Coronary artery (tissue), 2 donors: ENCODE measurements at regions not wholly inside any gene's neighbourhood (a gene's known extent, or its start where the extent isn't known, plus 50 kb on each side); places are given as distances from the start of the nearest gene placed in this dataset.

ENCODE experiments used
- DNase-seq: peaks from one replicate; pipeline ENCODE4 v3.0.0-alpha.2; 2017; ENCODE audit warnings: low spot score
- H3K27ac ChIP-seq, 2 donors: fragments of 200-600 bp; sonication (generic); one replicate each; pipeline ENCODE4 v1.5.1; 2016 to 2019
- H3K4me3 ChIP-seq: fragments of 200-600 bp; sonication (generic); 2 replicates; pipeline ENCODE4 v1.5.1; 2016; ENCODE audit warnings: mild to moderate bottlenecking, moderate library complexity
- TF ChIP-seq, protein P1 (sequence below): fragments of 200-600 bp; sonication (generic); IDR thresholded peaks from one replicate; pipeline ENCODE4 v1.5.1; 2019; ENCODE audit warnings: antibody characterized with exemption

DNA sequence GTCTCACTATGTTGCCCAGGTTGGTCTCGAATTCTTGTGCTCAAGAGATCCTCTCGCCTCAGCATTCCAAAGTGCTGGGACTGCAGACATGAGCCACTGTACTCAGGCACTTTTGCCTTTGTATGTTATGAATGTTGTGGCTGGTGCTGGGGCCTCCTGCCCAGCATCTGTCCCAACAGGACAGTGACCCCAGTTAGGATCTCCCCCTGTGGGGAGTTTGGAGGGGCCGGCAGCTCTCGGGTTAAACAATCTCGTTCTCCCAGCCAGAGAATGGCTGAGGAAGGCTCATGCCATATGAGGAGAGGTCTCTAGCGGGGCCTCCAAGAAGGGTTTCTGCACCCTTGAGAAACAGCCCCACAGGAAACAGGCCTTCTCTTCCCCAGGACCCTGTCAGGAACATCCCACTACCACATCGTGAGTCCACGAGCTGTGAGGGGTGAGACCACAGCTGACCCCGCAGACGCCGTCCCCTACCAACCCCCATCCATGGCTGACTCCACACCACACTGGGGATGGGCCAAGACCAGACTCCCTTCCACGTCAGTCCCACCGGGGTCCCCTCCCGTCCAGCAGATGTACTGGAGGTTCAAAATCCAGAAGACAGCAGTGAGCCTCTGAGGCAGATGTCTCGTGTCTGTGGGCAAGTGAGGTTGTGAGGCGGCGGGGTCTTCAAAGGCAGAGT, 54.1 kb downstream of the SHANK2 start:
- Histone ChIP-seq H3K27ac (no peak overlapping the region), H3K4me3 (no peak overlapping the region)
- TF ChIP-seq, protein P1, sequence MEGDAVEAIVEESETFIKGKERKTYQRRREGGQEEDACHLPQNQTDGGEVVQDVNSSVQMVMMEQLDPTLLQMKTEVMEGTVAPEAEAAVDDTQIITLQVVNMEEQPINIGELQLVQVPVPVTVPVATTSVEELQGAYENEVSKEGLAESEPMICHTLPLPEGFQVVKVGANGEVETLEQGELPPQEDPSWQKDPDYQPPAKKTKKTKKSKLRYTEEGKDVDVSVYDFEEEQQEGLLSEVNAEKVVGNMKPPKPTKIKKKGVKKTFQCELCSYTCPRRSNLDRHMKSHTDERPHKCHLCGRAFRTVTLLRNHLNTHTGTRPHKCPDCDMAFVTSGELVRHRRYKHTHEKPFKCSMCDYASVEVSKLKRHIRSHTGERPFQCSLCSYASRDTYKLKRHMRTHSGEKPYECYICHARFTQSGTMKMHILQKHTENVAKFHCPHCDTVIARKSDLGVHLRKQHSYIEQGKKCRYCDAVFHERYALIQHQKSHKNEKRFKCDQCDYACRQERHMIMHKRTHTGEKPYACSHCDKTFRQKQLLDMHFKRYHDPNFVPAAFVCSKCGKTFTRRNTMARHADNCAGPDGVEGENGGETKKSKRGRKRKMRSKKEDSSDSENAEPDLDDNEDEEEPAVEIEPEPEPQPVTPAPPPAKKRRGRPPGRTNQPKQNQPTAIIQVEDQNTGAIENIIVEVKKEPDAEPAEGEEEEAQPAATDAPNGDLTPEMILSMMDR = no peak
- no peak for DNase-seq

DNA sequence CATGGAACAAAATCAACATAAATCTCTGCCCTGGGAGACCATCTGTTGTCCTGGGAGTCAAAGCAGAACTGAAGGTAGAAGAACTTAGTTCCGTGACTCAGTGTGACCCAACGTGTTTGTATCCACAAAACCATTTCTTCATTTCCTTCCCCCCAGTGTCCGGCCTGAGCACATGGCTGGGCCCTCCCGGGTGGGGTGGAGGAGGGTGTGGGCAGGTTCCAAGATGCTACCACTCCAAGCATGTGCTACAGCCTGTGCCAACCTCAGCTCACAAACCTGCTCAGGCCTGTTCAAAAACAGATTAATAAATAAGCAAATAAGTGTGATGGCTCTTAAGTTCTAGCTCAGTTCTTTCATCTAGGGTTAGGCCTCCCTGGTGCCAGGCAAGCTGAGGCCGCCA, 55.3 kb downstream of the SHANK2 start:
- TF ChIP-seq, protein P1 = no peak
- no peak for DNase-seq
- H3K4me3 ChIP-seq = no peak overlapping the region
- H3K27ac ChIP-seq = no peak overlapping the region

DNA sequence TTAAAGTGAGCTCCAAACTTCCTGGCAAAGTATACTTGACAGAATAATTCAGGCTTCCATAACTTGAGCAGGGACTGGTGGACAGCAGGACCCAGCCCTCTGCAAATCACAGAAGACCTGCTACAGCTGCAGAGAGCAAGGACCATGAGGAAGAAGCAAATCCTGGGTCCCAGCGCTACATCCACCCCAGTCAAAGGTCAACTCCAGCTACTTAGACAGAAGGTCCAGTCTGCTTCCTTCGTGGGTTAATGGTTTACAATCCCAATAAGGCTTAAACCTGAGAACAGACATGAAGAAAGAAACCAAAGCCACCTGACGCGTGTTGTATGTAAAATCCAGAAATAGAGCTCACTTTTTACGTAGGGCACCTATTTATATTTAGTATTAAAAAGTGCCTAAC, 57.7 kb downstream of the SHANK2 start:
- DNase-seq = no peak
- TF ChIP-seq, protein P1 = no peak
- Histone ChIP-seq H3K27ac (no peak overlapping the region), H3K4me3 (no peak overlapping the region)

- Histone ChIP-seq H3K4me3 (no peak overlapping the region), H3K27ac (no peak overlapping the region)
- TF ChIP-seq, protein P1 = no peak
- no peak for DNase-seq
Measured at GRCh38 chr11:71193431-71193830, 58.9 kb downstream of the SHANK2 start.

DNA sequence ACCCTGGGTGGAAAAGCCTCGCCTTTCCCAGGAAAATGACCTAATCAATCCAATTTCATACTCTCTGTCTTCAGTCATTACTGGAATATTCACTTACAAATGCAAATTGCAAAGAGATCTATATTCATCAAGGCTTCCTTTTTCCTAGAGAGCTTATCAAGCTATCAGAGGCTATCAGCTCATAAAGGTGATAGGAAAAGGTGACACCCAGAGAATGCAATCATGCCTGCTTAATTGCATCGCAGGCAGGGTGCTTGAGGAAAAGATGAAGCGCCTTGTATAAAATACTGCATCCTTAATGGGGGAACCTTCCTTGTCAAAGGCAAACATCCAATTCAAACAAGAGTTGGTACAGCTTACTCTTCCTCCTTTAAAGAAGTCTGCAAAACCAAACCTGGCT, 59.7 kb downstream of the SHANK2 start:
- TF ChIP-seq, protein P1 = no peak
- no peak for DNase-seq
- Histone ChIP-seq H3K27ac (no peak overlapping the region), H3K4me3 (no peak overlapping the region)

DNA sequence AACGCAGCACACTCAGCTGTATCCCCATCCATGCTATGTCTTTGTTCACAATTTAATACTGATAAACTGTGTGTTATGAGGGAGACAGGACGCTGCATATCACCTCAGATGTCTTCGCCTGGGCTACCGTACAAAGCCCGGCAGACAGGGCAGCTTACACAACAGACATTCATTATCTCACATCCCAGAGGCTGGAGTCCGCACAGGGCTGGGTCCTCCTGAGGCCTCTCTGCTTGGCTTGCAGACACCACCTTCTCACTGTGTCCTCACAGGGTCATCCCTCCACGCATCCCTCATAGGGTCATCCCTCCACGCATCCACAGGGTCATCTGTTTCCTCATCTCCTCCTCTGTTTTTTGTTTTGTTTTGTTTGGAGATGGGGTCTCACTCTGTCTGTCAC, 61.2 kb downstream of the SHANK2 start:
- TF ChIP-seq, protein P1 = no peak
- no peak overlapping the region for H3K27ac ChIP-seq
- H3K4me3 ChIP-seq = no peak overlapping the region
- DNase-seq = no peak

DNA sequence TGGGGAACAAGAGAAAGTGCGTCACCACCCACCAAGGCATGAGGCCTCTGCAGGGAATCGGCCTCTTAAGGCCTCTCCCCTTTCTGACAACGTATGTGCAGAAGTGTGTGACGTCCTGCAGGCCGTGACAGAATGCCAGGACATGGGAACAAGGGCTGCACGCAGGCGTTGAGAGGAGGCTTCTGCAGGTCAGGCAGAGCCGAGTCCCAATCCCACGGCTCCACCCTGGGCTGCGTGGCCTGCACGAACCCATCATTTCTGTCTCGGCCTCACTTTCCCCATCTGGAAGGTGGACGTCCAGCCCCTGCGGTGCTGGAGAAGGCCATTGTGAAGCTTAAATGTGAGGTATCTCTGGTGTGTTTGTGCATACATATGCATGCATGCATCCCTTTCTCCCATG, 61.8 kb downstream of the SHANK2 start:
- H3K27ac ChIP-seq = no peak overlapping the region
- H3K4me3 ChIP-seq = no peak overlapping the region
- TF ChIP-seq, protein P1 = no peak
- no peak for DNase-seq
